Stimulated activated CD8-positive, alpha-beta memory T cell treated with anti-CD3 and anti-CD28 coated beads, Interleukin-15, amount 100 ng/mL, for 4 hours (primary cell): ENCODE measurements at regions not wholly inside any gene's neighbourhood (a gene's known extent, or its start where the extent isn't known, plus 50 kb on each side); places are given as distances from the start of the nearest gene placed in this dataset.
"Not testable (repeated sequence)": the region's sequence is repeated elsewhere in the genome, so short reads cannot be mapped to it uniquely, and the experiment has no call there.

Source experiments
- DNase-seq, 2 donors: peaks; one replicate each; pipeline ENCODE4 v3.0.0-alpha.2; 2020; ENCODE audit warnings: low read depth in 2 of 2

DNA sequence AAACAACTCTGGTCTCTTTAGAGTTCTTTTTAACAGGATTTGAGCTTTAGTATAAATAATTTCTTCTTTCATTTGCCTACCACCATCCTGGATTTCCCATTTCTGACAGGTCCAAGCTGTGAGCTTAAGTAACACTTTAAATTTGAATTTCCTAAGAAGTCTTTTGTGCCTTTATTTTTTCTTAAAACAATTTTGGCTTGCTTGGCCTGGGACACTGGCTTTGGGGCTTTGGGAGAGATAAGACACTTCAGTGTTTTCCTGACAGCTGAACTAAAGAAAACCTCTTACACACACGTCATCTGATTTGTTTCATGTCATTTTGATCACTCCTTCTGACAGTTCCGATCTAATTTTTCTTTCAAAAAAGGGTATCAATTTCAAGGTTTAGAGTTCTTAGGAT lies 121.3 kb upstream of the BMPER start:
- DNase-seq = no peak

DNA sequence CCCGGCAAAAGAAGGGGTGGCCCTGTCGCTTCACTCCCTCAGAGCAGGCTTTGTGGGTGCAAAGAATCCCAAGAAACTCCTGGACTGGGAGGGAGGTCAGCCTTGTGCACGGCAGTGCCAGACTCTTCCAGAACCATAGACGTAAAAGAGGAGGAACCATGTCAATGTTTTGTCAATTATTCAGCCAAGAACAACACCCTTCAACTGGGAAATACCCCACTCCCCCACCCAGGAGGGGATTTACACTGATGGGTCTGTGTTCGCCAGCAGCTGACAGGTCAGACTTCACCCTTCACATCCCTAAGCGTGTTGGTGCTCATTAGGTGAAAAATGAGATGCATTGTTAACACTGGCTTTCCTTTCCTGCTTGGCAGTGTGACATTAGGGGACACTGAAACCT lies 116.8 kb upstream of the BMPER start:
- DNase-seq = no peak

DNA sequence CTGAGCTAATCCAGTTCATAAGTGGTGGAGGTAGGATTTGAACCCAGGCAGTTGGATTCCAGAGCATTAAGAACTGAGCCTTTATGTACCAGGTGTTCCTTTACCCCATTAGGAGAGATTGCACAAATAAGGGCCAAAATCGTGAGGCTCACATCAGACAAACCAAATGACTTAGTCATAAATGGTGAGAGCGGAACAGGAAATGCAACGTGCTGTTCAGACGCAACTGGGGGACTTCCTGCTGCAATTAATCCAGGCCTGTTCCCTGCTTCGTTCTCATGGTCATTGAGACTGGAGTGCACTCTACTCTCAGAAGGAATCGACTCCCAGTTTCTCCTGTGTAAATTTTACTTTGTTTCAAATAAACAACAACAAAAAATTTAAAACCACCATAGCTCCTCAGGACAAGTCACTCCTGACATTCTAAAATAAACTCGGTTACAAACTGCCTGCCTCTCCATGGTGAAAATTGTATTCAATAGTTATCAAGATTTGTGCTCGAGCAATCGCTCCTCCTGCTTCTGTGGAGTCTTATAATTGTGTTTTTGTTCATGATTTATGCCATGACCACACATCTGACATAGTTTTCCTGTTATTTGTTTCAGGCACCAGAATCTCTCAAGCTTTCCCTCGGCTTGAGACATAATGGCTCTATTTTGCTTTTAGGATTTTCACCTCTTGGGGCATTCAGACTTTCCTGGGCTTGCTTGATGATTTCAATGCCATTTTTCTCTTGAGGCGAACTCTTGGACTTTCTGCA lies 115.3 kb upstream of the BMPER start:
- no peak for DNase-seq

DNA sequence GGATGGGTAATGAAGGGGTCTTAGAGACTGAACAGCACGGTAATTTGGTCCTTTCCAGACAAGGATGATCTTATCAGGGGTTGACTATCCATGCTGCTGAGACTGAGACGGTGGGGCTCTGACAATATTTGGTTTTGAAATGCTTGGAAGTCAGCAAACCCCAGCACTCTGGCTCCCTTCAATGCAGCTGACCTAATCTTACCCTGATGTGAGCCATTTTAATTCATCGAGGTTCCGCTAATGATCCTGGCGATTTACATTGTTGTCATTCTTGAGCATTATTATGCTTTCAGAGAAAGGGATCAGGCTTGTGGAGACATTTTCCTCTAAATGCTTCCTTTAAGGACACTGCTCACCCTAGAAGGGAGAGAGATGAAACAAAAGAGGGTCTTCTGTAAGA lies 114.6 kb upstream of the BMPER start:
- DNase-seq = no peak

DNA sequence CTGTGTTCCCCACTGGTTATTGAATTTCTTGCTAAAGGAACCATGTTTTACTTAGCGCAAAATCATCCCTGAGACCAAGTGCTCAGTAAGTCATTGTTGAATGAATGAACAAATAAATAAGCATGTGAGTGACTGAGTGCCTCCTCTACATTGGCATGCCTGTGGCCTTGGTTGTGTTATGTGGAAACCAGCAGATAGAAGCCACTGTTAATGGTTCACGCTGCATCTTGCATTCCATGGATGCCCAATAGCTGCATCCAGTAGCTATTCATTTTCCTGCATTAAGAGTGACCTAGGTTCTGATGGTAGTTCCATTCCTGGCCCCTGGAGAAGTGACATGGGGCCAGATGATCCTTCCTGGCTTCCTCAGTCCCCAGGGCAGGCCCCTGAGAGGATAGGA lies 113.3 kb upstream of the BMPER start:
- no peak for DNase-seq

DNA sequence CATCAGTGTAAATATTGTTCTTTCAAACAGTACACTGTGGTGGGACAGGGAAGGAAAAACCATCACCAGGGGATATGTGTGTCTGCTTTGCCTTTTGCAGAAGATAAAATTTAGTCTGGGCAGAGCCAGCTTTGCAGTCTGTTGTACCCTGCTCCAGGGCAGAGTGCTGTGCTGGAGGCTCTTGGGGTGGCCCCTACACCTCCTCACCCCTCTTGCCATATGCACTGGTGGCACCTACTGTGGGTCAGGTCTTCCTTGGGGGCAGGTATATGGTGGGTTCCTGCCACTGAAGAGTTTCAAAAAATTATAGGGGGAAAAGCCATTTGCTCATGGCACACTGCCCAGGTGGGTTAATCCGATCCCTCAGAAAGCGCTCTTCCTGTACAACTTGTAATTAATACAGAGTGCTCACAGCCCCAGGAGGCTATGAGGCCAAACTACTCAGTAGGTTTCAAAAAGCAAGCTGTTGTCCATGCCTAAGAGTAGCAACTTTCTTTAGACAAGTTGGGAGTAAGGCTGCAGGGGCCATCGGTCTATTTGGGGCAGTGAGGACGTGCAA lies 112.7 kb upstream of the BMPER start:
- DNase-seq = no peak

DNA sequence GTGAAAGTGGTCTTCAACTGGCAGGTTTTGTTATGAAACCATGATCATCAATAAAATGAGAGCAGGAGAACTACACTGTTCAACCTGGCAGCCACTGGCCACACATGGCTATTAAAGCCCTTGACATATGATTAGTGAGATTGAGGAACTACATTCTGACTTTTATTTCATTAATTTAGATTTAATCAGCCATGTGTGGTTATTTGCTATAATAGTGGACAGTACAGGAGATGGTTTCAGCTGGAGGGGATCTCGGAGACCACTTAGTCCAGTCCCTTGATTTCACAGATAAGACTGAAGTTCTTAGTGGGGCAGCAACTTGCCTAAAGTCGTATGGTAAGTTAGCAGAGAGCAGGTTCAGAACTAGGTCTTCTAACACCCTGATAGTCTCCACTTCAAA lies 111.7 kb upstream of the BMPER start:
- no peak for DNase-seq

DNA sequence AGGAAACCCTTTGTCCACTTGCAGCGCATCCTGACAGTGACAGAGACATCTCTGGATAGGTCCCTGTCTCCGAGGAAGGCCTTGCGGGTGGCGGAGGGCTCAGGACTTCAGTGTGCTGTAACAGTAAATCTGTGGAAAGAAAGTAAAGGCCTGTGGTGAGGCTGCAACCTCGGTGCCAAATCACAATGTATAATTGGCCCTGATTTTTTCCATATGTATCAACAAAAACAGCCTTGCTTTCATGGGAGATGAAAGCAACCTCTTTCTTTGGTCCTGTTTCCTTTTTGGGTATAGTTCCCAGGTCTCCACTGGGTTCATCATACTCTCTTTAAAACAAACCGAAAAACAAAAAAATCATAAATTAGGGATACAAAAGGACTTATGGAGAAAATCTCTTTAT lies 110.9 kb upstream of the BMPER start:
- DNase-seq = no peak

DNA sequence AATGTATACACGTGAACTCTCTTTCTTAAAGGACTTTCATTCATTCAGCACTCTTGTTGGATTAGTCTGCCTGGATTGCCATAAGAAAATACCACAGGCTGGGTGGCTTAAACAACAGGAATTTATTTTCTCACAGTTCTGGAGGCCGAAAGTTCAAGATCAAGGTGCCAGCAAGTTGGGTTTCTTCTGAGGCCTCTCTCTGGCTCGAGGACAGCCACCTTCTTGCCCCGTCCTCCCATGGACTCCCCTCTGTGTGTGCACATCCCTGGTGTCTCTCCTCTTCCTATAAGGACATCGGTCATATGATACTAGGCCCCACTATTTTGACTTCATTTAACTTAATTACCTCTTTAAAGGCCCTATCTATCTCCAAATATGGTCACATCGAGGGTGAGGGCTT lies 110.4 kb upstream of the BMPER start:
- no peak for DNase-seq

DNA sequence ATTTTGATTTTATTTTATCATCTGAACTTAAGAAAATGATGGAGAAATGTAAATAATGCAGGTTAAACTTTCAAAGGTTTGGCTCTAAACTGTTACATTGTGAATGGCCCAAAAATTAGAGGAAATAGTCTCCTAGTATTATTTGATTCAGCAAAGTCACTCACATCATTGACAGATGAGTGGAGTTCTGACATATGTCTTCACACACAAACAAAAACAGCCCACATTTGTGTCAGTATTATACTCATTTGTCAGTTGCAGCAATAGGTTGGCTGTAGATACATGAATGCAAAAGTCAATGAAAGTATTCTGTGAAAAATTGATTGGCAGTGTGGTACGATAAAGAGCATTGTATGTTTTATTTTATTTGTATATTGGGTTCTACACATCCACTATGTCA lies 108.8 kb upstream of the BMPER start:
- no peak for DNase-seq

DNA sequence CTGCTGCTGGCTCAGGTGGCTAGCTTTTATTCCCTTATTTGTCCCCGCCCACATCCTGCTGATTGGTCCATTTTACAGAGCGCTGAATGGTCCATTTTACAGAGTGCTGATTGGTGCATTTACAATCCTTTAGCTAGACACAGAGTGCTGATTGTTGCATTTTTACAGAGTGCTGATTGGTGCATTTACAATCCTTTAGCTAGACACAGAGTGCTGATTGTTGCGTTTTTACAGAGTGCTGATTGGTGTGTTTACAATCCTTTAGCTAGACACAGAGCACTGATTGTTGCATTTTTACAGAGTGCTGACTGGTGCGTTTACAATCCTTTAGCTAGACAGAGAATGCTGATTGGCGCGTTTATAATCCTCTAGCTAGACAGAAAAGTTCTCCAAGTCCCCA lies 107.8 kb upstream of the BMPER start:
- not testable (repeated sequence) for DNase-seq

DNA sequence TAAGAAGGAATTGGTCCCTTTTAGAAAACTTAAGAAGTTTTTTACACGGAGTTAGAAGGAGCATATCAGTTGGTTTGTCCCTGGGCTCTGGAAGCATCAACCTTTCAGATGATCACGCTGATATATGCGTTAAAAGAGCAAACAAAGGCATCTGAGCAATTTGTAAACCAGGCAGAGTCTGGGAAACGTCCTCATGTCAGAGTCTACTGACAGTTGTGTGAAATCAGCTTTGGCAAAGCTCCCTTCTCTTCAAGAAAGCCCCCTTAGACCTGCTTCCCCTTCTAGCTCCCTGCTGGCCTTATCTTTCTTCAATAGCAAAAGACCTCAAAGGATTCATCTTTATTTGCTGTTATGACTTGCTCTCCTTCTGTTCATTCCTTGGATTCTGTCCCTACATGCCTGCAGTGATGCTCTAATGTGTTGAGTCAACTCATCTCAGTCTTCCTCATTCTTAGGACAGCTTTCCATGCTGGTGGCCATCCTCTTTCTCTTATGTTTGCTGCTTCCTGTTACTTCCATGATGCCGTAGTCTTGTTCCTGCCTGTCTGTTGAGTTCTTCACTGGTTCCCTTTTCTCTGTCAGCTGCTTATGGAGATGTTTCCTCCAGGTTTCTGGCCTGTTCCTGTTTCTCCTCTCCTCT lies 106.5 kb upstream of the BMPER start:
- DNase-seq = no peak

DNA sequence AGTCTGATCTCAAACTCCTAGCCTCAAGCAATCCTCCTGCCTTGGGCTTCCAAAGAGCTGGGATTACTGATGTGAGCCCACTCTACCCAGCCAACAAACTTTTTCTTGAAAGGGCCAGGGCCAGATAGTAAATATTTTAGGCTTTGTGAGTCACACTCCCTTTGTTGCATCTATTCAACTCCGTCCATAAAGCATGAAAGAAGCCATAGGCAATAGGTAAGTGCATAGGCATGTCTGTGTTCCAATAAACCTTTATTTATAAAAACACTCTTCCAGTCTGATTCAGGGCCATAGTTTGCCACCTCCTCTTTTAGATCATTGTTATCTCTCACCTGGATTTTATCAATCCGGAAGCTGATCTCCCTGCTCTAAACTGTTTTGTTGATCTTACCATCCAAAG lies 105.6 kb upstream of the BMPER start:
- no peak for DNase-seq

DNA sequence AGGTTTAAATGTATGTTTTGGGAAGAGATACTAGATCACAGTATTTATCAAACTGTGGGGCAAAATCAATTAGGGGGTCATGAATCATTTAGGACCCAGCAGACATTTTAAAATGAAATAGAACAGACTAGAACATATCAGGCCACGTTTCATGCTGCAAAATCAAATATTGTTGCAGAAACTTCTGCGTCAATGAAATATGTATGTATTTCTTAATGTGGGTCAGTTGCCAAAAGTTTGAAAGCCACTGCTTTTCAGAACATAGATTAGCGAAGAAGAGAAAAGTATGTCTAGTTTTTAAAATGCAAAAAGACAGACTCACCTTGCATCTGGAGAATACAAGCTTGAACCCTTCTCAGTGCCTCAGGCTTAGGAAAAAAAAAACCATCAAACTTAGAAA lies 102.7 kb upstream of the BMPER start:
- DNase-seq = no peak

DNA sequence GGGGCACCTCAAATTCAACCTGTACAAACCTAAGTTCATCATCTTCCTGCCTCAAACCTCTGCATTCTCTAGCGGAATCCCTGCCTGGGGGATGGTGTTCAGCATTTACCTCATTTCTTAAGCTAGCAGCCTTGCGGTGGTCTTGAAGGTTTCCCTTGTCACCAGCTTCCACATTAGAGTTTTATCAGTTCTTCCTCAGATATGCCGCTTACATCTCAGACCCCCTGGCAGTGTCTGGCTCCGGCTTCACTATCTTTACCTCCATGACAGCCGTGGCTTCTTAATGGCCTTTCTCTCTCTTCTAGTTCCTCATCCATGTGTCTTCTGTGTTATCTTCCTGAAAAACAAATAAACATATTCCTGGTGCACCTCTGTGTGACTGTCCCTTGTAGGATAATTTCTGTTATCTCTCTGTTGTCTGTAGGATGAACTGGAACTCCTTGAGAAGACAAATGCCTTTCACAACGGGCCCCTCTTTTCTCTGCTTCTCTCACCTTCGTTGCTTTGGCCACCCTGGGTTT lies 101.1 kb upstream of the BMPER start:
- no peak for DNase-seq

DNA sequence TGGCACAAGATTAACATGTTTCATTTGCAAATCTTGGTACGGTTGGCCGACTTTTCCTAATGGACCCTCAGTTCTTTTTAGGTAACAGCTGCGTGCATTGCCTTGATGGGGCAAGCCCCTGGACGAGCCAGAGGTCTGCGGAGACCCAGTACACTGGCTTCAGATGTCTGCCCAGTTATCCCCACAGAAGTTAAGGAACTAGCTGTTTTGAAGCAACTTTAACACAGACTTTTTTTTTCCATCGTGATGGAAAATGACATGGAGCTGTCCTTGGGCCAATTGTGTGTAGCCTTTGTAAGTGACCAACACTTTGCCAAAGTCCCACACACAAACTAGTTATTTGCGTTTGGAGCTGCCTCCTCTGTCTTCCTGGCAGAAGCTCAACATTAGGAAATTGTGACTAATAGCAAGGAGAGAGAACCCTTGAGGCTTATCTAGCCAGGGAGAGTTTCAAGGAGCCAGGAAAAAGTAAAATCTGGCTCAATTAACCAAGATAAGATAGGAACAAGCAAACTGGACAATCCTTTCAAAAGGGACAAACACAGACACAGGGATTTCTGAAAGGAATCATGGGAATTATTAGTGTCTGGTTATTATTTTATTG lies 99.6 kb upstream of the BMPER start:
- no peak for DNase-seq

DNA sequence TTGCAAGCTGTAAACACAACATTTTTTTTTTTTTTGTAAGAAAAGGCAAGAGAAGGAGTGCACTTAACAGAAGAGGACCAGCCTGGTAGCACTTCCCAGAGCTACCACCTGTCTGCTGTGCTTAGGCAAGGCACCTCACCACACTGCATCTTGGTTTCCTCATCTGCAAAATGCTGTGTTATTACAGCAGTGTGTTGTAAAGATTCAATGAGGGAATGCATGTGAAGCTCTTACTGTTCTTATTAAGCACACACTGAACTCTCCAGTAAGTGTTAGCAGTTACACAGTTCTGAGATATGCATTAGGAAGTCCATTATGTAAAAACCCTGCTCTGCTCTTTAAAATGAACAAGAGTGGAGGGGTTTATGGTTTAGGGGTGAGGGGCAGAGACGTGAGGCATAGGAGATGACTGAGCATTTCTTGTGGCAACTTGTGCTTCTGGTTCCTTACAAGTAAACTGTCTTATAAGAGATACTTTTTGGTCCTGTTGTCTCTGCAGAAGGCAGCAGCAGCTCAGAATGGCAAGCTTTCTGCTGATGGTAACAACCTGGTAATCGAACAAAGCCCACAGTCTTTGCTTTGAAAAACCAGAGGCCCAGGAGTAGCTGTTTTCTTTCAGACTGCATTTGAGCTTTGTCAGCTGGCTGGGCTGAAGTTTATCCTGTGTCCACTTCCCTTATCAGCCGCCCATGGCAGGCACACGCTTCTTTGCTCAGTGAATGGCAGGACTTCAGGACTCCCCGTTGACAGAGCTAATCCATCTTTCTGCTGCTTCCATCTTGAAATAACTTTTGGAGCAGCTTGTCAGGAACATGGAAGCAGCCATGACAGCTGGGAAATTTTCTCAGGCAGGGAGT lies 98.8 kb upstream of the BMPER start:
- DNase-seq = no peak

DNA sequence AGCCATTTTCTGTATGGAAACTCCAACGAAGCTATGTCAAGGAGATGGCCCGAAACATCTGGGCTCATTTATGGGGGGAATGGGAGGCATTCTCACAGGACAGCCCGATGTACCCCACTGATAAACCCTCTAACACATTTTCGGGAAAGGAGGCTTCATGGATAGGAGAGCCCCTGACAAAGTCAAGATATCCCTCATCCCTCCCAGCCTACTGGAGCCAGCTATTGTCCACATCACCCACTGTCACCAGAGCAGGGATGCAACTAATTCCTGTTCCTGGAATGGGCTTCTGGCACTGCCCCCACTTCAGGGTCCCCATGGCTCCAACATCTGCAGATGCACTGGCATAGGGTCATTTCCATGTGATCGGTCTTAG lies 98.2 kb upstream of the BMPER start:
- DNase-seq = no peak

DNA sequence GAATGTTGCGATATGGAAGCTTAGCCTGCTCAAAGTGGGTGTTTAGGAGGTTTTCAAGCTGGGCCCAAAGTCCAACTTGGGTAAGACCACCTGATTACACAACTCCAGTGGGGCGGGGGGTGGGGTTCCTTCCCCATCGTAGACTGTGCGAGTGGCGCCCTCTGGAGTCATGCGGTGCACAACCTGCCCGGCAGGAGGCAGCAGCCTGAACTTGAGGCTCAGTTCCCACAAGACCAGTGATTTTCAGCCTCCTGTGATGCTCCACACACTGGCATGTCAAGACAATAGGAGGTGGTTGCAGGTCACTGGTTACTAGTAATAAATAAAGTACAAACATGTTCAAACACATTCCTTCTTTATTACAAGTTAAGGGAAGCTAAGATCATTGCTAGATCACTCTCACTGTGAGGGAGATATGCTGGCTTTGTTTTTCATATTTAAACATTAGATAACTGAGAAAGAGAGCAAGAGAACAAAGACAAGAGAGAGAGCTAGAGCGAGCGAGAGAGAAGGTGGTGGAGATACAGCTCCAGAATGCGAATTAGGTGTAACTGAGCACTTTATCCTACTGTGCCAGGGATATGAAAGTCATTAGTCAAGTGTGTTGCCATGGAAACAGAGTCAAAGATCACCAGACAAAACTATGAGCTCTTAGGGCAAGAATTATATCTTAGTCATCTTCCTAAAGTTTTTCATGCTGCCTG lies 97.4 kb upstream of the BMPER start:
- DNase-seq = no peak

DNA sequence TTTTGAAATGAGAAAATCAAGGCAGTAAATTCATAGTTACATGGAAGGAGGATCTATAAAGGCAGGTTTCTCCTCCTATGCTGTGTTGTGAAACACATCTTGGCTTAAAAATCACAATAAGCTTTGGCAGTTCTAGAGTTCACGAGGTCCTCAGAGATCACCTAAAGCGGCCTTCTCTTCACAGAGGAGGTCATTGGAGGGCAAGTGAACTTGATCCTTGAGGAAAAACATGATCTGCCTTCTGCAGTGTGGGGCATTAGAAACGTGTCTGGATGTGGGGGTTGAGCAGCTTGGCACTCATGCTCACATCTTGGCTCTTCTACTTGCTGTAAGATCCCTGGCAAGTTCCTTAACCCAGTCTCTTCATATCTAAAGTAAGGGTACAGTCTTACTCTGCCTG lies 96.1 kb upstream of the BMPER start:
- no peak for DNase-seq

DNA sequence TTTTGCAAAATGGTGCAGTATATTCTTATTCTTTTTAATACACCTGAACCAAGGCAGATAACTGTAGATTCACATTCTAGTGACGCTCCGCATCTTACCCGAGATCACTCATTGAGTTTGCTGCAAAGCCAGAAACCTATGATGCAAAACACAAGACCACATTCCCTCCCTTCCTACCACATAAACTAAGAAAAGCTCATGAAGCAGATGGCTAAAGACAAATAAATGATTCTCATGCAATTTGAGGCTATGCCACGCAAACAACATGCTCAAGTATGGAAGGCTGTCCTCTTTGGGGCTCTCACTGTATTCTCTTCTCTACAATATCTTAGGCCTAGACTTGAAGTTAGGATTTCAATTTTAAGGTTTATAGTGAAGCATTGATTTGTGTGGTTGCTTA lies 95.0 kb upstream of the BMPER start:
- DNase-seq = no peak
